Renal pelvis (tissue), 1 donor: ENCODE measurements at regions not wholly inside any gene's neighbourhood (a gene's known extent, or its start where the extent isn't known, plus 50 kb on each side); places are given as distances from the start of the nearest gene placed in this dataset.

Experiments
- DNase-seq: peaks from one replicate; pipeline ENCODE4 v3.0.0-alpha.2; 2013

DNA sequence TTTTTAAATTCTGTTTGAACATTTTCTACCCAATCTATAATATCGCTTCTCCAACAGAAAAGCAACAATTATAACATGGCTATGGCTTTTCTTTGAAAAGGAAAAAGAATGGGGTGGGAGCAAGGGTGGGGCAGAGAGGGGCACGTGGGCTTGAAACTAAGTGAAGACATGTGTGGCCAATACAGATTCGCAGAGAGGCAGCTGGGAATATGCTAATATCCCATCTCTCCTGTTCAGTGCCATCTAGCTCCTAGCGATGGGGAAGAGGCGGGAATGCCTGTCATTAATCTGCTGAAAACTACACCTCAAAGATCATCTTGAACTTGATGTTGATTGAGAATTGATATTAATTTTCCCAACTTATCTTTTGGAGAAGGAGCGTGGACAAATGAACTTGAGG, 65.5 kb upstream of the ITGA6 start:
- no peak for DNase-seq

DNA sequence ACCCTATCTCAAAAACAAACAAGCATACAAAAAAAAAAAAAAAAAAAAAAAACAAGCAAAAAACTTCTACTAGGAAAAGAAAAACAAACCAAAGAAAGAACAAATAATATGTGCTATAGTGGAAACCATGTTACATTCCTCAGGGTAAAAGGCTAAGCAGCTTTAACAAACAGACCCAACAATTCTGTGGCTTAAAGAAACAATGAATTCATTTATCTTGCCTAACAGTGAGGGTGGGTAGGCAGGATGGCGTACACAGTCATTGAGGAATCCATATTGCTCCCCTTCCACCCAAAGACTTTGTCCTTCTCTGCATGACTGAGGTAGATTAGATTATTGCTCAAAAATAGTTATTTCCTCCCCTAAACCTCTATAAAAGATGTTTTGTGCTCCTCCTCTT, 63.1 kb upstream of the ITGA6 start:
- DNase-seq: no peak

DNA sequence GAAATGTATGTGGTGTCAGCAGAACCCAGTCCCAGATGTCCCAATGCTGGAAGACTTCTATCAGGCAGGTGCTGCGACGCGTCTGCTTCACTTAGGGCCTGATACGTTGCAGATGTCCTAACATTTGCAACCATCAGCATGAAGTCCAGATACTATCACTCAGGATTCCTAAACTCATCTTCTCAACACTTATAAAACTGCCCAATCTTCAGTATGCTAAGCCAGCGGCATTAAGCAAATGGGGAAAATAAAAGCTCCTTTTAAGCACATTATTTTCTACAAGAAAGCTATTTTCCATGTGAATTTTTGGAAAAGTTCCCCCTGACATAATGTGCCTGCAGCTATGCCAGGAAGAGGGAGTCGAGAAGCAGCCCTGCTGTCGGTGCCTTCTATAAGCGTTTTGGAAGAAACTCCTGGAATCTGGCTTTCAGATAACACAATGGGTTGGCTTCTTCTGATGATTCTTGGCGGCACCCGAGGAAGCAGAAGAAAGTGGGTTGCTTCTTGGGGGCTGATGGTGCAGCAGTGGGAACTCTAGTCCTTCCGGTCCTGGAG, 60.7 kb upstream of the ITGA6 start:
- DNase-seq: no peak

DNA sequence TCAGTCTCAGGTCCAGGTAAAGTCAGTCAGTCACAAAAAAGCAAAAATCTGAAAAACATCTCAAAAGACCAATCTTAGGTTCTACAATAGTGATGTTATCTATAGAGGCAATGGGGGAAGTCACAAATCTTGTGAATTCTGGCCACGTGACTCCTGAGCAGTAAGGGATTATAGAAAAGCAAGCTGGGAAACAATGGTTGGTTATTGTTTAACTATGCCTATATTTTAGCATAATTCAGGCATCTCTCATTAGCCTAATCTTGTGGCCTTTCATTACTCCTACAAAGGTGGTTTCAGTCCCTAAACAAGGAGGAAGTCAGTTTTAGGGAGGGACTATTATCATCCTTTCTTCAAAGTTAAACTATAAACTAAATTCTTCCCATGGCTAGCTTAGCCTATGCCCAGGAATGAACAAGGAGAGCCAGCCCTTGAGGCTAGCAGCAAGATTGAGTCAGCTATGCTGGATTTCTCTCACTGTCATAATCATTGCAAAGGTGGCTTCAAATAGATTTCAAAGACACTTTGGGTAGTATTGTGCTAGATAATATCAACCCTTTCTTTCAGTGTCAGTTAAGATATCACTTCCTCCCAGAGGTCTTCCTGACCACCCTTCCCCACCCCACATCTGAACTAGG, 56.4 kb upstream of the ITGA6 start:
- no peak for DNase-seq

DNA sequence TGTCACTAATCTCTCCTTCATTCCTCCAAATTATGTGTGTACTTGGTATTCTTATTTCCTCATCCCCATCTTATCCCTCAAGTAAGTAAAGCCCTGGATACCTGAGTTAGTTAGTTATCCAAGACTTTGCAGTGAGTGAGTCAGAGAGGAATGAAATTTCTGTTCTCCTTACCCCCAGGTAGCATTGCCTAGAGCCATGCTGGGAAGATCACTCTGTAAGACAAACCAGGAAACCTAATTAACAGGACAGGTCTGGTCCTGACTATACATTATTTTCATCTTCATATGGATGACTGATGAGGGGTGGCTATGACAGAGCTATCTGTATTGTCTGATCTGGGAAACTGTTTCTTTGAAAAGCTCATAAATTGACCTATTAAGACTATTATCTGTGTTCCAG, 55.0 kb upstream of the ITGA6 start:
- DNase-seq: no peak

DNA sequence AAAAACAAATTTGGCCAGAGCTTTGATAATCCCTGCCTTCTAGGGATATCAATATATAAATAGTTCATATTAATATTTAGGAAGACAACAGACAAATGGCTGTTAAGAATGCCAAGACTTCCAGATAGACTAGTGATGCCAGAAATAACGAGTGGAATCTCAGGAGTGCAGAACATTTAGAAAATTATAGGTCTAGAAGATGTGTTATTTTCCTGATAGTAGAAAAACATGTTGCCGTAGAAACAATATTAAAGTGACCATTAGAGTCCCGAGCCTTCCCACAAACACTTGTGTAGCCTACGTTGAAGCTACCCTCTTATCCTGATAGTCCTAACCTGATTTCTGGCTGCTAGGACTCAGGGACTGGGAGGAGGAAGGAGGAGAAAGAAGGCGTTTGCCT, 54.3 kb upstream of the ITGA6 start:
- no peak for DNase-seq

DNA sequence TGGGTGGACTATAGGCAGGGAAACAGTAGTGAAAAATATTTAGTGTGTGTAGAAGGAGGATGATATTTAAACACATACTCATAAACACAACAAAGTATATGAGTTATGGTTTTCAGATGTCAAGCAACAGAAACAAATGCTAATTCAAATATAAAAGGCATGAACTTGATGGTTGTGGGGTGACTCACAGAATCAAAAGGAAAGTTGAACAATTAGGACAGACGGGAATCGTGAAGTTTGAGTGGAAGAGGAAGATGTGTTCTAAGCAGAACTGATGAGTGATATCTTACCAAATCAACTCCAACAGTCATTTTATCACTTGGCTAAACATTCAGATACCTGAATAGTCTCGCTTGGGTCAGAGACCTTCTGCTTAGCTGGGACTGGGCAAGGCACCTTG, 53.6 kb upstream of the ITGA6 start:
- no peak for DNase-seq

DNA sequence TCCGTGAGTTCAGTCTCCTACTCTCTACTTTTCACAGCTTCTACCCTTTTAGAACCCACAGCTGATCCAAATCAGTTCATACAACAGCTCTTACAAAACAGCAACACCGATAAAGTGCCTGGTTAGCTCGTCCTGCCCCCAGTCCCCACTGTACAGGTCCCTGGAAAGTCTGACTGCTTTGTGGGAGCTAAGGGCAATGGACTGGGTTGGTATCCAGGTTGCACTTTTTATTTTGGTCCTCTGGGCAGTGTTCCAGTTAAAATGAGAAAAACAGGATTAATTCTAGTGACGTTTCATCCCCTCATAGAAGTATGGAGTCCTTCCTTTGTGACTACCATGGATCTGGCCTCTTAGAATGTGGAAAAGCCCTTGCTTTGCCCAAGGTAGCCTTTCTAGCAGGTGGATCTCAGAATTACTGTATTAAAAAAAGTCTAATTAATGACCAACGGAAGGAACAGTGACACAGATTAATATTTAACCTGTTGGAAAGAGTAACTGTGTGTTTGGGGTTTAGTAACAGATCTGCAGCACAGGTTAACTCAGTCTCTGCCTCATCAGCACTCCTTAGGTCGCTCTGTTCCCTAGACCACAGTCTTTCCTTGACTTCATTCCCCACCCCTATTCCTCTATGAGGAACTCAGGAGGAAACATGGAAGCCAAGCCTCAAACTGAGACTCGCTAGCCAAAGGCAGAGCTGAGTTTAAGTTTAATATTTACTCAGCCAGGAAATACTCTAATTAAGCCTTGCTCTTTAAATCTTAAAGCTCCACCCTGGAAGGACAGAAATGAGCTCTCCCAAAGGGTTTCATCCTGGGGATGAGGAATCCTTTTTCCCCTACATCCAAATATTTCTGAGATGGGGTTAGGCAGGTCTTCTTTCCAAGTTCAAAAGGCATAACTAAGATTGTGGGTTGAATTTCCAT, 52.8 kb upstream of the ITGA6 start:
- no peak for DNase-seq

DNA sequence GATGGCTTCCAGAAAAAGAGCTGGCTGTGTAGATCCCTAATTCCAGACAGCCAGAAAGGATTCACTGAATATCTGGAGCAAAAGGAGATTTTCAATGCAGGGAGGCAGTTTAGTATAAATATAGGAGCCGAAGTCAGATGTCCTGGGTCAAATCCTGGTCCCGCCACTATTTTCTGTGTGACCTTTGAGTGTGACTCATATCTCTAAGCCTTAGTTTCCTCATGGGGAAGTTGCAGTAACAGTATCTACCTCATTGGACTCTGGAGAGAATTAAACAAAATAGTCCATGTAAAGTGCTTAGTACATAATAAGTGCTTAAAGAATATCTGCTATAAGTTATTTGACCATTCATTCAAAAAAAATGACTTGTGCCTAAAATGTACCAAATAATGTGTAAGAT, 52.1 kb upstream of the ITGA6 start:
- DNase-seq: no peak

DNA sequence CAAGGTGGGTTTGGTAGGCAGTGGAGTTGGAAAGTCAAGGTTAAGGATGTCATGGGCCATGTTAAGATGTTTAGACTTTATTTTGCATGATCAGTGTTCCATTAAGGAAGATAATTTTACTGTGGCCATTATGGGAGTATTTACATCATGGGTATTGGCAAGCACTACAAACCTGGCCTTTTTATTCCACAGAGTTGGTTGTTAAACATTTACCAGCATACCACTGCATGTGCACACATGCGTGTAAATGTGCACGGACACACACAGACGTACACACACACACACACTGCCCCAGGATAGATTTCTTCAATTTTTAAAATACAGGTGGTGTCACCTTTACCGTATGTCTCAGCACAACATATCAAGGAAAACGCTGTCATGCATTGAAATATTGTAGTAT, 51.4 kb upstream of the ITGA6 start:
- DNase-seq: no peak

DNA sequence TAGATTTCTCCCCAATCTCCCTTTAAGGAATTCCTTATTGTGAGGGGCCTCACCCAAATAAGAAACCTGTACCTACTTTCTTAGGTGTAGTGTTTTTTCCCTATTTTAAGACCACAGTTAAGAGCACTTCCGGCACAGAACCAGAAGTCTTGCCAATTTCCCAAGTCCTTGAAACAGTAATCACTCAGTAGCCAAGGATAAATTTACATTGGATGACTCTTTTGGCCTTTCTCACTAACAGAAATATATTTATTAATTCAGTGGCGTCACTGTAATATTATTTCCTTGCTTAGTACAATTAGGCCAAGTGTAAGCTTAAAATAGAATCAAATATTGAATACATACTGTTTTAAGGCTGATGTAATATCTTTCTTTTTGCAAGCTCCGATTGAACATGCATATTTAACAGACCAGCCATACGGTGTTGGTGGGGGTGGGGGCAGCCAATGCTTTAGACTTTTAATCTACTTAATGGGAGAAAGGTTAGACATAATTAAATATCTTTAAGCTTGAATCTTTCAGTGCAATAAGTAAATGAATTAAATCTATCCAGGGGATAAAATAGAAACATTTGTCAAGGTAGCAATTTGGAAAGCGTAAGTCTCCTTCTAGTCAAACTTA, 50.8 kb upstream of the ITGA6 start:
- no peak for DNase-seq

DNA sequence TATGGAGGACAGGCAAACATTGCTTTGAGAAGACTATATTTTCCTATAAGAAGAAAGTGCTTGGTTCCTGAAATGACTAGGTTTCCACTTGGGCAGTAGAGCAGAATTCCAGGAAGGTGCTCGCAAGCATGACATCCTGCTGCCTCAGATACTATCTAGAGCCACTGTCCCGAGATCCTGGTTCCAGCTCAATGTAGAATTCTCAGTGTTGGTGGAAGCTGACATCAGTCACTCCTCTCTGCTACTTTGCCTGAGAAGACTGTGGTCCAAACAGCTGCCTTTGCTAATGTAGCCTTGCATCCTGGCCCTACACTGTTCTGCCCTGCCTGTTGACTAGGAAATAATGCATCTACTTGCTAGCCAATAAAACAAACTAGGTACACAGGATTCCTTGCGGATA, 50.0 kb upstream of the ITGA6 start:
- no peak for DNase-seq
